ENCODE measurements at regions not wholly inside any gene's neighbourhood (a gene's known extent, or its start where the extent isn't known, plus 50 kb on each side); places are given as distances from the start of the nearest gene placed in this dataset.

- WGBS, 2 donors: 82 to 89% methylated on average over 4 of the region's 4 CpGs
- Histone ChIP-seq H3K36me3 (replicated peaks in 1 of 2; ENCODE audit: insufficient read depth in 1 of 2, low read depth in 2 of 2) (no peaks in the 10 kb centered on the region), H3K27me3 (no peaks in the 10 kb centered on the region), H3K27ac (no peak overlapping the region), H3K9me3 (no peaks in the 10 kb centered on the region), H3K4me1 (no peaks in the 10 kb centered on the region), H3K4me3 (no peak overlapping the region)
- no peak for ATAC-seq
- no peak for DNase-seq
- TF ChIP-seq CTCF (IDR thresholded peaks at IDR 0.05): no peak
- no peak for TF ChIP-seq POLR2A (IDR thresholded peaks at IDR 0.05)
- intact Hi-C loops (cut with DNase I): no loop called here
Observed at GRCh38 chr2:128565441-128565840, 246.8 kb upstream of the HS6ST1 start.

GRCh38 chr2:128566671-128567070 lies 248.0 kb upstream of the HS6ST1 start:
- H3K27ac ChIP-seq: no peak overlapping the region
- no peaks in the 10 kb centered on the region for H3K36me3 ChIP-seq (replicated peaks in 1 of 2; ENCODE audit: insufficient read depth in 1 of 2, low read depth in 2 of 2)
- no peaks in the 10 kb centered on the region for H3K4me1 ChIP-seq
- WGBS, 2 donors: 91 to 100% methylated on average over 1 of the region's 1 CpG
- DNase-seq: no peak
- H3K4me3 ChIP-seq: no peak overlapping the region
- no peaks in the 10 kb centered on the region for H3K27me3 ChIP-seq
- H3K9me3 ChIP-seq: no peaks in the 10 kb centered on the region
- no peak for TF ChIP-seq POLR2A (IDR thresholded peaks at IDR 0.05)
- no peak for TF ChIP-seq CTCF (IDR thresholded peaks at IDR 0.05)
- intact Hi-C loops (cut with DNase I): no loop called here
- ATAC-seq: no peak

- TF ChIP-seq CTCF (IDR thresholded peaks at IDR 0.05) (no peak), POLR2A (IDR thresholded peaks at IDR 0.05) (no peak)
- whole genome bisulfite sequencing, 2 donors: 60 to 61% methylated on average over 5 of the region's 5 CpGs
- no peak overlapping the region for H3K27ac ChIP-seq
- DNase-seq: no peak
- no peak for ATAC-seq
- H3K4me1 ChIP-seq: no peaks in the 10 kb centered on the region
- H3K36me3 ChIP-seq (replicated peaks in 1 of 2; ENCODE audit: insufficient read depth in 1 of 2, low read depth in 2 of 2): no peaks in the 10 kb centered on the region
- no peak overlapping the region for H3K4me3 ChIP-seq
- H3K27me3 ChIP-seq: no peaks in the 10 kb centered on the region
- intact Hi-C loops (cut with DNase I): no loop called here
- no peaks in the 10 kb centered on the region for H3K9me3 ChIP-seq
Observed at GRCh38 chr2:128568106-128568505, 249.4 kb upstream of the HS6ST1 start.

GRCh38 chr2:128573116-128573515 lies 254.4 kb upstream of the HS6ST1 start:
- TF ChIP-seq POLR2A (IDR thresholded peaks at IDR 0.05) (no peak), CTCF (IDR thresholded peaks at IDR 0.05) (no peak)
- 83 to 87% methylated on average over 7 of the region's 7 CpGs for WGBS, 2 donors

GRCh38 chr2:128573531-128573930 lies 254.9 kb upstream of the HS6ST1 start:
- H3K9me3 ChIP-seq: no peaks in the 10 kb centered on the region
- intact Hi-C loops (cut with DNase I): no loop called here
- no peaks in the 10 kb centered on the region for H3K36me3 ChIP-seq (replicated peaks in 1 of 2; ENCODE audit: insufficient read depth in 1 of 2, low read depth in 2 of 2)
- ATAC-seq: no peak
- no peak overlapping the region for H3K27ac ChIP-seq
- no peaks in the 10 kb centered on the region for H3K27me3 ChIP-seq
- TF ChIP-seq CTCF (IDR thresholded peaks at IDR 0.05) (no peak), POLR2A (IDR thresholded peaks at IDR 0.05) (no peak)
- DNase-seq: no peak
- 72 to 85% methylated on average over 4 of the region's 4 CpGs for WGBS, 2 donors
- H3K4me1 ChIP-seq: no peaks in the 10 kb centered on the region
- H3K4me3 ChIP-seq: no peak overlapping the region

More at GRCh38 chr2:128573116-128573515, 254.4 kb upstream of the HS6ST1 start:
- Histone ChIP-seq H3K4me1 (no peaks in the 10 kb centered on the region), H3K4me3 (no peak overlapping the region), H3K27ac (no peak overlapping the region), H3K36me3 (replicated peaks in 1 of 2; ENCODE audit: insufficient read depth in 1 of 2, low read depth in 2 of 2) (no peaks in the 10 kb centered on the region), H3K27me3 (no peaks in the 10 kb centered on the region), H3K9me3 (no peaks in the 10 kb centered on the region)
- ATAC-seq (no peak), DNase-seq (no peak)
- intact Hi-C loops (cut with DNase I): no loop called here
